Astrocyte of the spinal cord (primary cell): ENCODE measurements at regions not wholly inside any gene's neighbourhood (a gene's known extent, or its start where the extent isn't known, plus 50 kb on each side); places are given as distances from the start of the nearest gene placed in this dataset.

Experiments used
- DNase-seq: peaks from one replicate; pipeline ENCODE4 v3.0.0; 2011; ENCODE audit warnings: low read depth, low spot score
- H3K4me3 ChIP-seq: 2 replicates; pipeline ENCODE4 v1.5.1; 2011; ENCODE audit warnings: low read depth, mild to moderate bottlenecking, low read length, moderate library complexity
- CTCF ChIP-seq: IDR thresholded peaks from 2 replicates; pipeline ENCODE4 v1.5.1; 2012; ENCODE audit warnings: low read depth, mild to moderate bottlenecking, low read length, inconsistent platforms
- in situ Hi-C: cut with HindIII; loops from 2 replicates; pipeline ENCODE4 v1.10.0; 2017; ENCODE audit warnings: low sequenced_read_pairs

DNA sequence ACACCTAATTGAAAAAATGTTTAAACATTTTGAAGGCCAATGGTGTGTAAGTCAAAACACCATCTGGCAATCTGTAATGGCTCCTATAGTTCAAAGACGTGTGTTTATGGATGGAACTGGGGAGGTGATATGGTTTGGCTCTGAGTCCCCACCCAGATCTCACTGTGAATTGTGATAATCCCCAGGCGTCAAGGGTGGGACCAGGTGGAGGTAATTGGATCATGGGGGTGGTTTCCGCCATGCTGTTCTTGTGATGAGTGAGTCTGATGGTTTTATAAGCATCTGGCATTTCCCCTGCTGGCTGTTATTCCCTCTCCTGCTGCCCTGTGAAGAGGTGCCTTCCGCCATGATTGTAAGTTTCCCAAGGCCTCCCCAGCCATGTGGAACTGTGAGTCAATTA lies 52.2 kb downstream of the ADRA2C start:
- H3K4me3 ChIP-seq, result no peak overlapping the region
- DNase-seq, result no peak
- TF ChIP-seq CTCF, result no peak
- in situ Hi-C loops, result no loop called here

- in situ Hi-C loops, result no loop called here
- no peak overlapping the region for H3K4me3 ChIP-seq
- no peak for DNase-seq
- TF ChIP-seq CTCF, result no peak
Measured at GRCh38 chr4:3819210-3819919, 53.2 kb downstream of the ADRA2C start.

DNA sequence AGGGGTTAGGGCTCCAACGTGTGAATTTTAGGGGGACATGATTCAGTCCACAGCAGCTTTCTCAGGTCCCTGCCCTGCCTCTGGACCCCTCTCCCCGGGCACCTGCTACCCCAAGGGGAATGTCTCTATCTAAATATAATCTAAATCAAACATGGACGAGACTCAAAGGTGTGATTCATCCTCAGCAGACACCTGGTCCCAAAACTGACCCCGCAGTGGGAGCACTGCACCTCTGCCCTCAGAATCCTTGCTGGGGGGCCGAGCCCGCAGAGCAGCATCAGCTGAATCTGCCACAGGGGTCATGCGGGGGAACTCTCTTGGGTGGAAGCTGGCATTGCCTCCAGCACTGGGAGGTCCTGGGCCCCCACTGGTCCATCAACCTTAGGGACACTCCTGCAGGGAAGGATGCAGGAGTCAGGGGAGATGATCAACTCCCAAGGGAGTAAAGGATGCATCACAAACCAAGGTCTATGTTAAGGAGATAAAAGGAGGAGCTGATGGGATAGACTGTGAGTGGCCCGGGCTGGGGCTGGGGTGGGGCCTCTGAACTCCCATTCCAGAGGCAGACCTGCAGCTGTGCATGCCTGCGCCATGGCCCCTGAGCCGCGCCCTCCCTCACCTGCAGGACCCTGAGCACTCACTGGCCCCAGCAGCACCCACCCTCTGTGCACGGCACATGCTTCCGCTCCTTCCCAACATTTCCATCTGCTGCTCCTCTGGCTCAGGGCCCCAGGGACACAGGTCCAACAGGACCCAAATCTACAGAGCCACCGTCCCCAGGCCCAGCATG lies 54.0 kb downstream of the ADRA2C start:
- DNase-seq, result no peak
- H3K4me3 ChIP-seq, result no peak overlapping the region
- in situ Hi-C loops, result no loop called here
- no peak for TF ChIP-seq CTCF

GRCh38 chr4:3820806-3821579 lies 54.8 kb downstream of the ADRA2C start:
- no peak overlapping the region for H3K4me3 ChIP-seq
- in situ Hi-C loops, result no loop called here
- TF ChIP-seq CTCF, result no peak
- DNase-seq, result no peak

- no peak for DNase-seq
- in situ Hi-C loops, result no loop called here
- H3K4me3 ChIP-seq, result no peak overlapping the region
- TF ChIP-seq CTCF, result no peak
Measured at GRCh38 chr4:3821580-3822229, 55.5 kb downstream of the ADRA2C start.
